ENCODE measurements at regions not wholly inside any gene's neighbourhood (a gene's known extent, or its start where the extent isn't known, plus 50 kb on each side); places are given as distances from the start of the nearest gene placed in this dataset.
A peak's percentile ranks its signal among the peaks of the same experiment; 100 is the strongest.
"Not testable (repeated sequence)": the region's sequence is repeated elsewhere in the genome, so short reads cannot be mapped to it uniquely, and the experiment has no call there.

GRCh38 chr3:187544326-187544725 is 125.9 kb downstream of the SST start:
- no peak for DNase-seq (ENCODE audit: low read depth in 4 of 4, low spot score in 3 of 4)

- no peak for DNase-seq (ENCODE audit: low read depth in 4 of 4, low spot score in 3 of 4)
Observed at GRCh38 chr3:187540847-187541246, 129.3 kb downstream of the SST start.

DNA sequence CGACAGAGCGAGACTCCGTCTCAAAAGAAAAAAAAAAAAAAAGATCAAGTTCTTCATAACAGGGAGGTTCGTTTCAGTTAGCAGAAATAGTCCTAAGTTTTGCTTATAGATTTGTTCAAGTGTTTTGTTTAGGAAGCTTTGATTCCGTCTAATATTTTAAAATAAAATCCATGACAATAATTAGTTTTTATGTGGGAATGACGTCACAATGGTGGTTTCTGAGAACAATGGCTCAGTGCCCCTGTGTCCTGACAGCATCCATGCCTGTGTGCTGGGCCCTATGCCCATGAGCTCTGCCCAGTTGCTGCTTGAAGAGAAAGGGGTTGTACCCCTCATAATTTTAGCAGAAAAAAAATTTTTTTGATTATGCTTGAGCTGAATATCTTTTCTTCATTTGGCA is 134.0 kb downstream of the SST start:
- DNase-seq (ENCODE audit: low read depth in 4 of 4, low spot score in 3 of 4), result no peak

DNA sequence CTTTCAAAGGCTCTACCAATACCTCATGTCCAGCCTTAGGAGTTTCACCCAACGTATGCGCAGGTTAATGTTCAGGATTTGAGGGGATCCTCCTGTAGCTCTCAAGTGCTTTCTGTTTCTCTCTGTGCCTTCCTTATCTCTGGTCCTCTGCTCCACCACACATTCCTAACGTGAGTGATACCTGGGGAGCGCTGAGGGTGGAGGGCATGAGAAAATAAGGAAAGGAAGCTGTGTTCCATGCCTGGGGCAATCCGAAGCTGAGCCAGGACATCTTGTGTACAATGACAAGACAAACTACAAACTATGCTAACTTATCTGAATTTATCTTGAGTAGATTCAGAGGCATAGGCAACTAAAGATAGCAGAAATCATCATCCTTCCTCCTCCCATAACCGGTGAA is 136.4 kb downstream of the SST start:
- DNase-seq (ENCODE audit: low read depth in 4 of 4, low spot score in 3 of 4), result no peak

- no peak for DNase-seq (ENCODE audit: low read depth in 4 of 4, low spot score in 3 of 4)
Observed at GRCh38 chr3:187531831-187532230, 138.4 kb downstream of the SST start.

DNA sequence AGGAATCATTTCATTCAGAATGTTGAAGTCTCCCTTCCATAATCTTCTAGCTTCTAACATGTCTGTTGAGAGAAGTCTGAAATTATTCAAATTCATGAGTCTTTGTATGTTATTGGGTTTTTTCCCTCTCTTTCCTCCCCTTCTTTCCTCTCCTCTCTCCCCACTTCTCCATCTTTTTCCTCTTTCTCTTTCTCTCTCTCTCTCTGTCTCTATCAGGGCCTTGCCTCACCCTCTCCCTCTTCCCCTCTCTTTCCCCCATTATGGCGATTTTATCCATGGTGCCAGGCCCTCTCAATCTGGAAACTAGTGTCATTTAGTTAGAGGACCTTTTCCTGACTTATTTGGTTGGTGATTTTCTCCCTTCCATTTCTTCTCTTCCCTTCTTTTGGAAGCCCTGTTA is 147.3 kb downstream of the SST start:
- DNase-seq (ENCODE audit: low read depth in 4 of 4, low spot score in 3 of 4), result no peak

- peak in 1 of 4 donors; percentile 12 for DNase-seq (ENCODE audit: low read depth in 4 of 4, low spot score in 3 of 4)
Observed at GRCh38 chr3:187522293-187522692, 147.9 kb downstream of the SST start.

- DNase-seq (ENCODE audit: low read depth in 4 of 4, low spot score in 3 of 4), result no peak
Observed at GRCh38 chr3:187521546-187521945, 148.6 kb downstream of the SST start.

- no peak for DNase-seq (ENCODE audit: low read depth in 4 of 4, low spot score in 3 of 4)
Observed at GRCh38 chr3:187520027-187520945, 149.9 kb downstream of the SST start.

- DNase-seq (ENCODE audit: low read depth in 4 of 4, low spot score in 3 of 4), result no peak
Observed at GRCh38 chr3:187519428-187519890, 150.7 kb downstream of the SST start.

DNA sequence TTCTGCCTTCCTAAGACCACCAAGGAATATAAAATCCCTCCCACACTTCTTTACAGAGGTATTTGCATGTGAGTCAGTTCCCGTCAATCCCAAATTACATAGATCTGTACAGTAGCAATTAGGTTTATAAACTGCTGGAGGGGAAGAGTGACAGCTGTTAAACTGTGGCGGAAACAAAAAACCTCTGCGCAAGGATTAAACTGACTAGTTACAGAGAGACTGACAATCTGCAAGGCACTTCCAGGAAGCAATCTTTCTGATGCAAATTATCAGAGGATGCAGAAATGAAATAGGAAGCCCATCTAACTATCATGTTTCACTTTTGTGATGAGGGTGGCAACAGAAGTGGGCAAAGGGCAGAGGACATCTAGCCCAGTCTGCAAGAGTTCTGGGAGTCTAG is 150.4 kb downstream of the RTP4 start:
- DNase-seq (ENCODE audit: low read depth in 4 of 4, low spot score in 3 of 4), result no peak

GRCh38 chr3:187518207-187518606 is 150.0 kb downstream of the RTP4 start:
- DNase-seq (ENCODE audit: low read depth in 4 of 4, low spot score in 3 of 4), result no peak

DNA sequence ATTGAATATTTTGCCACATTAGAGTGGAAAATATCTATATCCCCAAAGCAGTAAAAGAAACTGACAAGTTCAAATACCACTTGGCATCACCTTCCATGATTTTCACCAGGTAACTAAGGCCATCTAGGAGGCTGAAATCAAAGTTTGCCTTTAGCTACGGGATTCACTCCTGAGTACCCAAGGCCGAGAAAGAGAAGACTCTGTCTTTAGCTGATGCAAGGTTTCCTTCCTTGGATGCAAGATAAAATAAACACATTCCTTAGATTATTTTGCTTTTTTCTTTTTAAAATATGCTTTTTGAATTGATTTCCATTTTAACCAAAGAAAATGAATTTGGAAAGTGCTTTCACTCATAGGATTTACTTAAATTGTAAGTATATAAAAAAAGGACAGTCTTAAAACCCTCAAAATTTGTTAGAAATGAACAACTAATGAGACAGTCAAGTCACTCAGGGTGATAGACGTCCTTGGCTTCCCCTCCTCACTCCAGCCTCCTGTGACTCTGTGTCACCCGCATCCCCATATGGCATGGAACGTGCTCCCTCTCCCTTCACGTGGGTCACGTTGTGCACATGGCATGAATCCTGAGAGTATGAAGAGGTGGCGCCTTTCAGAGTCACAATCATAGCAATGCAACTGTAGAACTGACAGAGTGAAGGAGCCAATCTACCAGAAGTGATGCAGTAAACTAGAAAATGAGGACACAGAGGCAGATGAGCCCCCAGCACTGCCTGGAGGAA is 148.4 kb downstream of the RTP4 start:
- no peak for DNase-seq (ENCODE audit: low read depth in 4 of 4, low spot score in 3 of 4)

DNA sequence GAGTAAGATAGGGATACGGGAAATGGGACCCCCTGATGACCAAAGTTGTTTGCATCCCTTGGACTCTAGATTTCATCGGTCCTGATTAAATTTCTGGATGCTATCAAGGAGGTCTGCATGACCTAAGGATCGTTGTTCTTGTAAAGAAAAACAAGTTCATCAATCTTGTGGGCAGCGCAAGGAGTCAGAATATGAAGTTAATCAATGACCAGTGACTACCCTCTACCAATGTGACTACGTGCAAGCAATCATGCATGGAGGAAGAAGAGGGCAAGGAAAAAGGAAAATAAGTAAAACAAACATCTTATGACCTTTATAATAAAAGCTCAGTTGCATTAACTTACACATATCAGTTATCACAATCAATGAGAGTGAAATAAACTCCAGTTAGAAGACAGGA is 139.7 kb downstream of the RTP4 start:
- DNase-seq (ENCODE audit: low read depth in 4 of 4, low spot score in 3 of 4), result no peak

DNA sequence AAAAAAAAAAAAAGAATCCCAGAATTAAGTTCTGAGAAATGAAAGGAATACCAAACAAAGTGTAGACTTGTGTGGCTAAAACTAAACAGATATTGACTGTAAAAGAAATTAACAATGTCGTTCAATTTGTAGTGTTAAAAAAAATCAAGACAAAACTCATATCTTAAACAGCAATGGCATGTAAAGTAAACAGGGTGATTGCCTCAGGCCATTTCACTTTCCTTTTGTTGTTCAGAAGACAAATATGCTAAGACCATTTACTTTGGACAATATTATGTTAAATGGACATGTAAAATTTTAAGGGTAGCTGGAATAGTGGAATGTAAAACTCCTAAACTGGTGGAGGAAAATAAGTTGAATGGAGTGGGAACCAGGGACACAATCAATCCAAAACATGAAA is 139.1 kb downstream of the RTP4 start:
- no peak for DNase-seq (ENCODE audit: low read depth in 4 of 4, low spot score in 3 of 4)

DNA sequence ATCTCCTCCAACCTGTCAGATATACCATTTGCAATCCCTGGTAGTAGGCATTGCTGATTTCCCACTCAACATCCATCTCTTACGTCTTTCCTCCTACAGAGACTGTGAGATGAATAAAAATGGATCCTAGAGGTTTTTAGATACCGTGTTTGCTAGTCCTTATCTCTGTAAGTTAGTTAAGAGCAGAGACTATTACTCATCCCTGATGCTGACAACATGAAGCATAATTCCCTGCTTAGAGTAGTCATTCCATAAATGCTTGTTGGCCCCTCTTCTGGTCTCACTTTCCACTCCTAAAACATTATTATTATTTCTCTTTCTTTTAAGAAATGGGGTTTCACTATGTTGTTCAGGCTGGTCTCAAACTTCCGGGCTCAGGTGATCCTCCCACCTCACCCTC is 136.2 kb downstream of the RTP4 start:
- no peak for DNase-seq (ENCODE audit: low read depth in 4 of 4, low spot score in 3 of 4)

- no peak for DNase-seq (ENCODE audit: low read depth in 4 of 4, low spot score in 3 of 4)
Observed at GRCh38 chr3:187498211-187498724, 130.1 kb downstream of the RTP4 start.

GRCh38 chr3:187497052-187497451 is 128.9 kb downstream of the RTP4 start:
- no peak for DNase-seq (ENCODE audit: low read depth in 4 of 4, low spot score in 3 of 4)

DNA sequence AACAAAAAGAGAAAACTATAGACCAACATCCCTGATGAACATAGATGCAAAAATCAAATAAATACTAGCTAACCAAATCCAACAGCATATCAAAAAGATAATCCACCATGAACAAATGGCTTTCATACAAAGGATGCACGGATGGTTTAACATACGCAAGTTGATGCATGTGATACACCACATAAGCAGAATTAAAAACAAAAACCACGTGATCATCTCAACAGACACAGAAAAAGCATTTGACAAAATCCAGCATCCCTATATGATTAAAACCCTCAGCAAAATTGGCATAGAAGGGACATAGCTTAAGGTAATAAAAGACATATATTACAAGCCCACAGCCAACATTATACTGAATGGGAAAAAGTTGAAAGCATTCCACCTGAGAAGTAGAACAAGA is 125.9 kb downstream of the RTP4 start:
- DNase-seq (ENCODE audit: low read depth in 4 of 4, low spot score in 3 of 4), result not testable (repeated sequence)

- DNase-seq (ENCODE audit: low read depth in 4 of 4, low spot score in 3 of 4), result no peak
Observed at GRCh38 chr3:187491371-187491770, 123.2 kb downstream of the RTP4 start.

DNA sequence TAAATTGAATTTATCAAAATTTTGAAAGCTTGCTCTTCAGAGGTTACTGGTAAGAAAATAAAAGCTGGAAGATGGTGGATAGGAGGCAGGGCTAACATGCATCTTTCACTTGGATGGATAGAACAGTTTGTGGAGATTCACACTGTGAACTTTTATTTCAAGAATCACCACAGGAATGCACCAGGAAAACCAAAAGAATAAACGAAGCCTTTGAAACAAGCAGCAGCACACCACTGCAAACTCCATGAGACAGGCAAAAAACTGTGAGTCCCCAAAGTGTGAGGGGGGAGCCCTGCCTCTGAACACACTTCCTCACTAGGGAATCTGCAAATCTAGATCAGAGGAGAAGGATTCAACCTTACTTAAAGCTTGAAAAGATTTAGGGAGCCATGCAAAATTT is 122.2 kb downstream of the RTP4 start:
- DNase-seq (ENCODE audit: low read depth in 4 of 4, low spot score in 3 of 4), result no peak

Measured in left renal pelvis (tissue), 4 donors.